H1 (cell line): ENCODE measurements at regions not wholly inside any gene's neighbourhood (a gene's known extent, or its start where the extent isn't known, plus 50 kb on each side); places are given as distances from the start of the nearest gene placed in this dataset.

ENCODE experiments used
- FOSL1 ChIP-seq: IDR thresholded peaks from 2 replicates; pipeline ENCODE4 v1.6.1; 2011; ENCODE audit warnings: mild to moderate bottlenecking, low read depth, low read length, moderate library complexity; ENCODE audit not compliant: insufficient read depth
- RNF2 ChIP-seq: fragments of 200-900, 300-1000 bp; sonication (generic); IDR thresholded peaks from 2 replicates; pipeline ENCODE4 v1.7.1; 2016; ENCODE audit warnings: borderline replicate concordance, low read depth, mild to moderate bottlenecking, antibody characterized with exemption, low read length; ENCODE audit not compliant: poor library complexity, severe bottlenecking; ENCODE audit errors: missing control alignments
- RXRA ChIP-seq: IDR thresholded peaks from 2 replicates; pipeline ENCODE4 v1.6.1; 2011; ENCODE audit warnings: low read depth, mild to moderate bottlenecking, low read length, moderate library complexity; ENCODE audit not compliant: insufficient read depth
- YY1 ChIP-seq: IDR thresholded peaks from 2 replicates; pipeline ENCODE4 v1.6.1; 2011; ENCODE audit warnings: low read depth, mild to moderate bottlenecking, low read length

DNA sequence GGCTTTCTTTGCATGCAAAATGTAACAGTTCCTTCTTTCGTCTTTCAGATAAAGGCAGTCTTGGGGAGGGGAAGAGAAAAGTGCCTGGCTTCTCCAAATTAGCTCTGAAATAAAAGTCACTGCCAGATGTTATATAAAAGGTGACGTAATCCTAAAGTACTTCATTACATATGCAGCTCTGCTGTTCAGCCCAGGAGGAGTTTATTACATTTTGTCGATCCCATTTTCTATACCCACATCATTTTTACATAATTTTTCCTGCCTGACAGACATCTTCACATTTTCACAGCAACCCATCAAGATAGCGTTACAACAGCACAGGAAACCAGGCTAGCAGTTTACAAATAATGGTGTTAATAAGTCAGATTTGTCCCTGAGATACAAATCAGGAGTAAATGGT lies 86.7 kb upstream of the SLC30A5 start (continued):
- TF ChIP-seq RNF2 (no peak), YY1 (no peak), FOSL1 (no peak), RXRA (no peak)
